ENCODE measurements at regions not wholly inside any gene's neighbourhood (a gene's known extent, or its start where the extent isn't known, plus 50 kb on each side); places are given as distances from the start of the nearest gene placed in this dataset.

DNA sequence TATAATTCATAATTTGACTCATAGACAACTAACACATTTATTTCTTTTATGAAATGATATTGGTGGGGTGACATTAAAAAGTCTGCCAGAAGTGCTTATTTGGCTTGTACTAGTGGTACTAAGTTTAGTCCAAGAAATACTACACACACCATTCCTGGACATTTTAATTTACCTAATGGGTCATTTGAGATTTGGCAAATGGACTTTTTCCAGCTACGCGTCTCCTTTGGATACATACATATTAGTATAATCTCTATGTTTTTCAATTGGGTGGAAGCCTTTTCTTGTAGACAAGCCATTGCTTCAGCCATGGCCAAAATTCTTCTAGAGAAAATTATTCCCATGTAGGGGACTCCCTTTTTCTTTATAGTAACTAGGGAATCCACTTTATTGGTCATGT is 968.5 kb downstream of the C4orf33 start:
- no peak for TF ChIP-seq CEBPB (IDR thresholded peaks at IDR 0.05; ENCODE audit: low read depth, low read length)
- no peak for TF ChIP-seq FOS (IDR thresholded peaks at IDR 0.05; ENCODE audit: low read depth, low read length)

Data from IMR-90 (cell line).